NCI-H146 (cell line): ENCODE measurements at regions not wholly inside any gene's neighbourhood (a gene's known extent, or its start where the extent isn't known, plus 50 kb on each side); places are given as distances from the start of the nearest gene placed in this dataset.

ENCODE experiments used
- DNase-seq: peaks from one replicate; lab custom pipeline; 2025; lab: John Stamatoyannopoulos, UW

GRCh38 chr18:52286675-52287074 lies 53.3 kb upstream of the DCC start:
- DNase-seq: no peak

GRCh38 chr18:52287151-52287550 lies 52.8 kb upstream of the DCC start:
- DNase-seq: no peak

GRCh38 chr18:52288403-52289004 lies 51.5 kb upstream of the DCC start:
- peak; percentile 71 for DNase-seq

- DNase-seq: peak; percentile 16
These were observed 50.6 kb upstream of the DCC start for GRCh38 chr18:52289392-52289791.
